SK-N-SH treated with all-trans-retinoic acid at 6 μM for 48 hours (cell line): ENCODE measurements at regions not wholly inside any gene's neighbourhood (a gene's known extent, or its start where the extent isn't known, plus 50 kb on each side); places are given as distances from the start of the nearest gene placed in this dataset.

Source experiments
- CSDC2 ChIP-seq: fragments of 250-450 bp; sonication (Bioruptor Pico); IDR thresholded peaks from 2 replicates; pipeline ENCODE4 v1.5.0; 2020; ENCODE audit warnings: mild to moderate bottlenecking, moderate library complexity
- RARB ChIP-seq: fragments of 250-450 bp; sonication (Bioruptor Pico); IDR thresholded peaks from 2 replicates; pipeline ENCODE4 v1.8.0; 2021; ENCODE audit warnings: mild to moderate bottlenecking, moderate library complexity
- SNAI2 ChIP-seq: fragments of 250-450 bp; sonication (Bioruptor Pico); IDR thresholded peaks from 2 replicates; pipeline ENCODE4 v1.5.0; 2020; ENCODE audit warnings: mild to moderate bottlenecking, moderate library complexity

GRCh38 chr10:118957443-118957825 is 72.1 kb upstream of the NANOS1 start:
- TF ChIP-seq RARB (CRISPR knock-in tag) (no peak), SNAI2 (CRISPR knock-in tag) (no peak), CSDC2 (CRISPR knock-in tag) (no peak)
